Renal cortical epithelial cell (primary cell): ENCODE measurements at regions not wholly inside any gene's neighbourhood (a gene's known extent, or its start where the extent isn't known, plus 50 kb on each side); places are given as distances from the start of the nearest gene placed in this dataset.

Experiments
- DNase-seq: peaks from one replicate; pipeline ENCODE4 v3.0.0-alpha.2; 2011; ENCODE audit warnings: low read depth

- DNase-seq = no peak
Measured at GRCh38 chr10:121098211-121098610, 247.0 kb downstream of the WDR11 start.

- DNase-seq = no peak
Measured at GRCh38 chr10:121098751-121099150, 247.6 kb downstream of the WDR11 start.

GRCh38 chr10:121099181-121099580 lies 248.0 kb downstream of the WDR11 start:
- DNase-seq = no peak

GRCh38 chr10:121099592-121099991 lies 248.4 kb downstream of the WDR11 start:
- DNase-seq = no peak

- DNase-seq = no peak
Measured at GRCh38 chr10:121101561-121101960, 250.4 kb downstream of the WDR11 start.

- no peak for DNase-seq
Measured at GRCh38 chr10:121102706-121103105, 251.5 kb downstream of the WDR11 start.

GRCh38 chr10:121104476-121105111 lies 253.4 kb downstream of the WDR11 start:
- DNase-seq = peak; percentile 26

GRCh38 chr10:121106611-121107010 lies 255.4 kb downstream of the WDR11 start:
- no peak for DNase-seq

GRCh38 chr10:121108051-121108450 lies 256.9 kb downstream of the WDR11 start:
- DNase-seq = no peak

GRCh38 chr10:121110369-121110768 lies 259.2 kb downstream of the WDR11 start:
- DNase-seq = no peak

- DNase-seq = no peak
Measured at GRCh38 chr10:121112136-121112535, 261.0 kb downstream of the WDR11 start.

- no peak for DNase-seq
Measured at GRCh38 chr10:121112579-121113384, 261.6 kb downstream of the WDR11 start.

- peak; percentile 88 for DNase-seq
Measured at GRCh38 chr10:121113385-121113696, 262.2 kb downstream of the WDR11 start.

- no peak for DNase-seq
Measured at GRCh38 chr10:121113911-121114310, 262.7 kb downstream of the WDR11 start.

GRCh38 chr10:121115154-121115553 lies 264.0 kb downstream of the WDR11 start:
- DNase-seq = no peak

- no peak for DNase-seq
Measured at GRCh38 chr10:121121462-121121861, 270.3 kb downstream of the WDR11 start.

GRCh38 chr10:121127151-121127906 lies 276.2 kb downstream of the WDR11 start:
- DNase-seq = no peak

GRCh38 chr10:121128164-121128563 lies 277.0 kb downstream of the WDR11 start:
- no peak for DNase-seq

- DNase-seq = no peak
Measured at GRCh38 chr10:121129266-121129665, 278.1 kb downstream of the WDR11 start.

GRCh38 chr10:121130382-121130781 lies 279.2 kb downstream of the WDR11 start:
- no peak for DNase-seq

- DNase-seq = no peak
Measured at GRCh38 chr10:121131014-121131413, 279.9 kb downstream of the WDR11 start.

- DNase-seq = no peak
Measured at GRCh38 chr10:121131426-121132265, 280.5 kb downstream of the WDR11 start.
